ENCODE measurements at regions not wholly inside any gene's neighbourhood (a gene's known extent, or its start where the extent isn't known, plus 50 kb on each side); places are given as distances from the start of the nearest gene placed in this dataset.

- no peak for DNase-seq
Observed at GRCh38 chr1:83571536-83571935, 427.4 kb downstream of the TTLL7 start.

- DNase-seq, result no peak
Observed at GRCh38 chr1:83561346-83561745, 437.6 kb downstream of the TTLL7 start.

- DNase-seq, result no peak
Observed at GRCh38 chr1:83559129-83559840, 439.6 kb downstream of the TTLL7 start.

- DNase-seq, result no peak
Observed at GRCh38 chr1:83555871-83556270, 443.1 kb downstream of the TTLL7 start.

- DNase-seq, result no peak
Observed at GRCh38 chr1:83554174-83554573, 444.8 kb downstream of the TTLL7 start.

GRCh38 chr1:83552820-83553219 is 446.1 kb downstream of the TTLL7 start:
- no peak for DNase-seq

- no peak for DNase-seq
Observed at GRCh38 chr1:83548311-83548710, 450.6 kb downstream of the TTLL7 start.

- DNase-seq, result no peak
Observed at GRCh38 chr1:83547901-83548300, 451.0 kb downstream of the TTLL7 start.

GRCh38 chr1:83546874-83547273 is 452.1 kb downstream of the TTLL7 start:
- no peak for DNase-seq

- no peak for DNase-seq
Observed at GRCh38 chr1:83545066-83545862, 453.7 kb downstream of the TTLL7 start.

- DNase-seq, result peak; percentile 20
Observed at GRCh38 chr1:83543222-83543973, 455.5 kb downstream of the TTLL7 start.

- no peak for DNase-seq
Observed at GRCh38 chr1:83531521-83532309, 467.2 kb downstream of the TTLL7 start.

- no peak for DNase-seq
Observed at GRCh38 chr1:83530506-83530905, 468.4 kb downstream of the TTLL7 start.

GRCh38 chr1:83527987-83528386 is 470.9 kb downstream of the TTLL7 start:
- DNase-seq, result no peak

- DNase-seq, result no peak
Observed at GRCh38 chr1:83520797-83521196, 478.1 kb downstream of the TTLL7 start.

GRCh38 chr1:83516369-83516768 is 482.6 kb downstream of the TTLL7 start:
- no peak for DNase-seq

GRCh38 chr1:83515578-83516154 is 483.3 kb downstream of the TTLL7 start:
- DNase-seq, result no peak

- DNase-seq, result no peak
Observed at GRCh38 chr1:83512373-83513193, 486.3 kb downstream of the TTLL7 start.

- DNase-seq, result no peak
Observed at GRCh38 chr1:83511146-83511726, 487.7 kb downstream of the TTLL7 start.

GRCh38 chr1:83509301-83509781 is 489.6 kb downstream of the TTLL7 start:
- DNase-seq, result no peak
